ENCODE measurements at regions not wholly inside any gene's neighbourhood (a gene's known extent, or its start where the extent isn't known, plus 50 kb on each side); places are given as distances from the start of the nearest gene placed in this dataset.

DNA sequence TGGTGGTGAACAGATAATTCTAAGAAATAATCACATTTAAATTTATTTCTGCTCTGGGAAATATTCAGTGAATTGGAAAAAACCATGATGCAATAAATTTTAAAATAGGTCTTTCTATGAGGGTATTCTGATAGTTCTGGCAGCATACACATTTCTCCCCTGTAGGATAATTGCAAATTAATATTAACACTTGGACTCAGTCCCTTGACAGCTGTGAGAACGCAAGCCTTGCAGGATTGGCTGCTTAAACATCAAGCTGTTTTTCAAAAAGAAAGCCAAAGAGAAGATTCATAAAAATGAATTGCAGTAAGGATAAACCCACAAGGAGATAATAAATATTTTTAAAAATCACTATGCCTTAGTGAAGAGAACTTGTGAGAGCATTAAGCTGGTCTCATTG lies 180.0 kb downstream of the MTRR start:
- no peak for DNase-seq
- Histone ChIP-seq H3K9me3 (no peaks in the 10 kb centered on the region), H3K4me3 (no peak overlapping the region), H3K27ac (no peak overlapping the region), H3K4me1 (no peaks in the 10 kb centered on the region), H3K27me3 (no peaks in the 10 kb centered on the region), H3K36me3 (no peaks in the 10 kb centered on the region)
- WGBS, 4 donors, result 73 to 85% (median 79%) methylated on average over 1 of the region's 1 CpG
- no peak for ATAC-seq
- intact Hi-C loops (cut with DNase I), result no loop called here
- TF ChIP-seq POLR2A (IDR thresholded peaks at IDR 0.05), result no peak
- TF ChIP-seq, protein P1, sequence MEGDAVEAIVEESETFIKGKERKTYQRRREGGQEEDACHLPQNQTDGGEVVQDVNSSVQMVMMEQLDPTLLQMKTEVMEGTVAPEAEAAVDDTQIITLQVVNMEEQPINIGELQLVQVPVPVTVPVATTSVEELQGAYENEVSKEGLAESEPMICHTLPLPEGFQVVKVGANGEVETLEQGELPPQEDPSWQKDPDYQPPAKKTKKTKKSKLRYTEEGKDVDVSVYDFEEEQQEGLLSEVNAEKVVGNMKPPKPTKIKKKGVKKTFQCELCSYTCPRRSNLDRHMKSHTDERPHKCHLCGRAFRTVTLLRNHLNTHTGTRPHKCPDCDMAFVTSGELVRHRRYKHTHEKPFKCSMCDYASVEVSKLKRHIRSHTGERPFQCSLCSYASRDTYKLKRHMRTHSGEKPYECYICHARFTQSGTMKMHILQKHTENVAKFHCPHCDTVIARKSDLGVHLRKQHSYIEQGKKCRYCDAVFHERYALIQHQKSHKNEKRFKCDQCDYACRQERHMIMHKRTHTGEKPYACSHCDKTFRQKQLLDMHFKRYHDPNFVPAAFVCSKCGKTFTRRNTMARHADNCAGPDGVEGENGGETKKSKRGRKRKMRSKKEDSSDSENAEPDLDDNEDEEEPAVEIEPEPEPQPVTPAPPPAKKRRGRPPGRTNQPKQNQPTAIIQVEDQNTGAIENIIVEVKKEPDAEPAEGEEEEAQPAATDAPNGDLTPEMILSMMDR (IDR thresholded peaks at IDR 0.05), result no peak

- no peaks in the 10 kb centered on the region for H3K36me3 ChIP-seq
- H3K4me1 ChIP-seq, result no peaks in the 10 kb centered on the region
- WGBS, 4 donors, result 43 to 56% (median 48%) methylated on average over 2 of the region's 2 CpGs
- no peak for TF ChIP-seq POLR2A (IDR thresholded peaks at IDR 0.05)
- TF ChIP-seq, protein P1 (IDR thresholded peaks at IDR 0.05), result no peak
- H3K9me3 ChIP-seq, result no peaks in the 10 kb centered on the region
- DNase-seq (no peak), ATAC-seq (no peak)
- H3K27ac ChIP-seq, result no peak overlapping the region
- intact Hi-C loops (cut with DNase I), result no loop called here
- no peaks in the 10 kb centered on the region for H3K27me3 ChIP-seq
- H3K4me3 ChIP-seq, result no peak overlapping the region
These were observed 181.7 kb downstream of the MTRR start for GRCh38 chr5:8050616-8051175.

DNA sequence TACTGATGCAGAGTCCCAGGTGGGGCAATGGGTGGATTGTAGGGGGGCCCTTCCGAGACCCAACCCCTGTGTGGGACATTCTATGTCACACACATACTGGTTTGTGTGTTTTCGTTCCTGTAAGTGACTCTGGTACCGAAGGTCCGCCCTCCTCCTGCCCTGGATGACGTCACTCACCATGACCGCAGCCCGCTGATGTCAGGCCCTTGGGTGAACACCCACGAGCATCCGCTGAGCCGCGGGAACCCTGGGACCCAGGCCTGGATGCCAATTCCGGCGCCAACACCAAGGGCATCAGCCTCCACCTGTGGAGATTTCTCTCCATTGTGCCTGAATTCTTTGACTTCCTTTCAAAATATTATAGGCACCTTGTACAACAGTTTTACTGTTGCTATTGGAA lies 184.3 kb downstream of the MTRR start:
- no peak for DNase-seq
- Histone ChIP-seq H3K4me3 (no peak overlapping the region), H3K27me3 (no peaks in the 10 kb centered on the region), H3K9me3 (no peaks in the 10 kb centered on the region), H3K4me1 (no peaks in the 10 kb centered on the region), H3K27ac (no peak overlapping the region), H3K36me3 (no peaks in the 10 kb centered on the region)
- intact Hi-C loops (cut with DNase I), result no loop called here
- TF ChIP-seq, protein P1 (IDR thresholded peaks at IDR 0.05), result no peak
- no peak for TF ChIP-seq POLR2A (IDR thresholded peaks at IDR 0.05)
- WGBS, 4 donors, result 89 to 93% (median 91%) methylated on average over 12 to 13 of the region's 13 CpGs
- no peak for ATAC-seq

DNA sequence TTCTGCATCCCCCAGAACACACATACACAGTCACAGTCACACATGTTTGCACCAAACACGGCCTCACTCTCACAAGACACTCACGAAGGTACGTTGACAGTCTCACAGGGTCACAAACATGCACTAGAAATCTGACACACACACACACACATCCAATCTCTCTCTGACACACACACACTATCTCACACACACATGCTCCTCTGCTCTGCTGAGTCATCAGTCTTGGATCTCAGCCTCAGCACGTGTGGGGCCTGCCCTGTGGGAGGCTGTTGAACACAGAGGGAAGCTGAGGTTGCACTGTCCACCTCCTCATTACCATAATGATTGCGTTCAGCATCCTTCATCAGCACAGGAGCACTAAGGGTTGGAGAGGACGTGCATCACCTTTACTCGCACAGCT lies 188.8 kb downstream of the MTRR start:
- intact Hi-C loops (cut with DNase I), result no loop called here
- 50 to 56% (median 51%) methylated on average over 7 of the region's 7 CpGs for WGBS, 4 donors
- DNase-seq (no peak), ATAC-seq (peak in 2 of 4 donors; percentile 44 to 58)
- Histone ChIP-seq H3K36me3 (no peaks in the 10 kb centered on the region), H3K4me1 (no peaks in the 10 kb centered on the region), H3K27ac (no peak overlapping the region), H3K27me3 (no peaks in the 10 kb centered on the region), H3K9me3 (no peaks in the 10 kb centered on the region), H3K4me3 (no peak overlapping the region)
- TF ChIP-seq, protein P1 (IDR thresholded peaks at IDR 0.05), result no peak
- no peak for TF ChIP-seq POLR2A (IDR thresholded peaks at IDR 0.05)

All from heart left ventricle (tissue), 16 donors.